IMR-90 (cell line): ENCODE measurements at regions not wholly inside any gene's neighbourhood (a gene's known extent, or its start where the extent isn't known, plus 50 kb on each side); places are given as distances from the start of the nearest gene placed in this dataset.

Experiments used
- ATAC-seq: fragments of 200-7000 bp; cut with Tn5 transposase; 2 replicates; pipeline ENCODE4 v1.9.1; 2020; ENCODE audit warnings: low read depth, mild to moderate bottlenecking, moderate library complexity
- BruUV-seq: library from RNA; stranded (reverse); fragments of 400-500 nt; replicated peaks from 2 replicates; lab custom pipeline; 2021; lab: Mats Ljungman, UMichigan
- CTCF ChIA-PET: fragments of 300-600 bp; formaldehyde crosslinking; extraction: SDS; loops from one replicate; lab custom pipeline; 2021; ENCODE audit warnings: antibody characterized with exemption; lab: Yijun Ruan, JAX
- POLR2A ChIA-PET: fragments of 300-600 bp; sonication (Branson Sonifier 250); formaldehyde crosslinking; loops from one replicate; lab custom pipeline; 2022; ENCODE audit warnings: antibody characterized with exemption; ENCODE audit not compliant: unreplicated experiment; lab: Charles Lee
- DNase-seq: peaks from one replicate; pipeline ENCODE4 v3.0.0; 2013
- H2AFZ ChIP-seq: replicated peaks from 2 replicates; pipeline ENCODE3; 2013; ENCODE audit warnings: low read length, mild to moderate bottlenecking; ENCODE audit not compliant: poor library complexity
- H2AK5ac ChIP-seq: 2 replicates; pipeline ENCODE4 v1.6.1; 2013; ENCODE audit warnings: low read depth, low read length, inconsistent platforms
- H2AK9ac ChIP-seq: replicated peaks from 2 replicates; pipeline ENCODE3; 2013; ENCODE audit warnings: mild to moderate bottlenecking, low read depth, low read length, moderate library complexity; ENCODE audit not compliant: poor library complexity
- H2BK120ac ChIP-seq: 2 replicates; pipeline ENCODE4 v1.6.1; 2013; ENCODE audit warnings: low read depth, low read length, inconsistent platforms
- H2BK15ac ChIP-seq: 3 replicates; pipeline ENCODE4 v1.6.1; 2013; ENCODE audit warnings: low read depth, low read length, inconsistent platforms
- H2BK20ac ChIP-seq: 2 replicates; pipeline ENCODE4 v1.6.1; 2013; ENCODE audit warnings: low read depth, mild to moderate bottlenecking, inconsistent platforms, low read length, moderate library complexity
- H2BK5ac ChIP-seq: 2 replicates; pipeline ENCODE4 v1.6.1; 2013; ENCODE audit warnings: mild to moderate bottlenecking, low read depth, low read length, inconsistent platforms; ENCODE audit not compliant: poor library complexity, severe bottlenecking
- H3K14ac ChIP-seq: replicated peaks from 2 replicates; pipeline ENCODE4 v1.6.1; 2013; ENCODE audit warnings: low read depth, low read length, inconsistent platforms
- H3K18ac ChIP-seq: 2 replicates; pipeline ENCODE4 v1.6.1; 2013; ENCODE audit warnings: low read depth, low read length, control low read depth
- H3K23ac ChIP-seq: 2 replicates; pipeline ENCODE4 v1.6.1; 2013; ENCODE audit warnings: low read depth, low read length, inconsistent platforms
- H3K27ac ChIP-seq: 2 replicates; pipeline ENCODE4 v1.5.1; 2013; ENCODE audit warnings: mild to moderate bottlenecking, control low read depth, low read length; ENCODE audit not compliant: insufficient read depth
- H3K27me3 ChIP-seq: 2 replicates; pipeline ENCODE4 v1.6.1; 2013; ENCODE audit warnings: low read length; ENCODE audit not compliant: control insufficient read depth, insufficient read depth
- H3K36me3 ChIP-seq: 2 replicates; pipeline ENCODE4 v1.6.1; 2013; ENCODE audit warnings: low read length, mixed read lengths; ENCODE audit not compliant: control insufficient read depth, insufficient read depth
- H3K4ac ChIP-seq: 2 replicates; pipeline ENCODE4 v1.6.1; 2013; ENCODE audit warnings: low read depth, low read length, inconsistent platforms
- H3K4me1 ChIP-seq: 2 replicates; pipeline ENCODE4 v1.6.1; 2013; ENCODE audit warnings: low read length, mixed read lengths; ENCODE audit not compliant: control insufficient read depth, insufficient read depth
- H3K4me2 ChIP-seq: 2 replicates; pipeline ENCODE4 v1.6.1; 2013; ENCODE audit warnings: low read depth, mild to moderate bottlenecking, control low read depth, low read length, moderate library complexity
- H3K4me3 ChIP-seq: 2 replicates; pipeline ENCODE4 v1.5.1; 2013; ENCODE audit warnings: low read depth, mild to moderate bottlenecking, control low read depth, low read length, moderate library complexity; ENCODE audit not compliant: insufficient read depth
- H3K56ac ChIP-seq: 2 replicates; pipeline ENCODE4 v1.6.1; 2013; ENCODE audit warnings: low read length, inconsistent platforms; ENCODE audit not compliant: insufficient read depth; ENCODE audit errors: extremely low read depth
- H3K79me1 ChIP-seq, 2 experiments: 2 replicates each; pipeline ENCODE4 v1.6.1; 2013; ENCODE audit warnings: low read length in 2 of 2, inconsistent platforms in 1 of 2, low read depth in 1 of 2
- H3K9ac ChIP-seq: 2 replicates; pipeline ENCODE4 v1.6.1; 2013; ENCODE audit warnings: low read depth, low read length, control low read depth
- H3K9me1 ChIP-seq: 2 replicates; pipeline ENCODE4 v1.6.1; 2013; ENCODE audit warnings: low read length, inconsistent platforms; ENCODE audit not compliant: insufficient read depth
- H3K9me3 ChIP-seq: 2 replicates; pipeline ENCODE4 v1.6.1; 2013; ENCODE audit warnings: low read length; ENCODE audit not compliant: control insufficient read depth, insufficient read depth
- H4K20me1 ChIP-seq: 2 replicates; pipeline ENCODE4 v1.6.1; 2013; ENCODE audit warnings: low read length, inconsistent platforms; ENCODE audit not compliant: insufficient read depth
- H4K5ac ChIP-seq: 2 replicates; pipeline ENCODE4 v1.6.1; 2013; ENCODE audit warnings: mild to moderate bottlenecking, low read depth, low read length, control low read depth
- H4K8ac ChIP-seq, 2 experiments: 2 replicates each; pipeline ENCODE4 v1.6.1; 2013; ENCODE audit warnings: low read depth in 2 of 2, low read length in 2 of 2, control low read depth in 1 of 2, inconsistent platforms in 1 of 2
- H4K91ac ChIP-seq: 2 replicates; pipeline ENCODE4 v1.6.1; 2013; ENCODE audit warnings: low read depth, low read length, inconsistent platforms; ENCODE audit not compliant: insufficient read depth
- CHD1 ChIP-seq: IDR thresholded peaks from 2 replicates; pipeline ENCODE4 v1.6.1; 2012; ENCODE audit warnings: low read depth, low read length, improper control_type of control experiment
- FOS ChIP-seq: fragments of 150-350 bp; IDR thresholded peaks from 2 replicates; pipeline ENCODE4 v1.6.1; 2016; ENCODE audit warnings: low read depth, low read length
- MAZ ChIP-seq: IDR thresholded peaks from 2 replicates; pipeline ENCODE4 v1.6.1; 2012; ENCODE audit warnings: low read depth, mild to moderate bottlenecking, low read length, improper control_type of control experiment, moderate library complexity, borderline replicate concordance
- MXI1 ChIP-seq: IDR thresholded peaks from 2 replicates; pipeline ENCODE4 v1.6.1; 2012; ENCODE audit warnings: low read depth, mild to moderate bottlenecking, low read length, moderate library complexity, borderline replicate concordance
- RAD21 ChIP-seq: IDR thresholded peaks from 2 replicates; pipeline ENCODE4 v1.6.1; 2012; ENCODE audit warnings: low read length, improper control_type of control experiment
- RCOR1 ChIP-seq: IDR thresholded peaks from 2 replicates; pipeline ENCODE4 v1.6.1; 2012; ENCODE audit warnings: mild to moderate bottlenecking, low read length, improper control_type of control experiment; ENCODE audit not compliant: insufficient replicate concordance
- SMC3 ChIP-seq: fragments of 150-350 bp; IDR thresholded peaks from 2 replicates; pipeline ENCODE4 v1.6.1; 2016; ENCODE audit warnings: low read depth, mild to moderate bottlenecking, antibody characterized with exemption, low read length, moderate library complexity
- WGBS, 2 experiments: methylation state at CpG; one replicate each; pipeline versions ENCODE4 v1.1.5 to v1.1.7; 2013; ENCODE audit warnings: missing lambda C conversion rate in 2 of 2; ENCODE audit not compliant: insufficient read length in 1 of 2; ENCODE audit errors: extremely low coverage in 2 of 2; 5-methylcytosine and 5-hydroxymethylcytosine counted together
- dilution Hi-C: fragments of 300-500 bp; cut with HindIII; formaldehyde crosslinking; loops from one replicate; pipeline ENCODE4 v1.14.3; 2018; ENCODE audit warnings: low sequenced_read_pairs; ENCODE audit not compliant: unreplicated experiment
- in situ Hi-C: fragments of 300-500 bp; cut with MboI; formaldehyde crosslinking; loops from 3 replicates; pipeline ENCODE4 v1.14.3; 2019; ENCODE audit warnings: low sequenced_read_pairs, inconsistent platforms, mixed read lengths
- intact Hi-C: fragments of 100-400 bp; cut with micrococcal nuclease; formaldehyde crosslinking; loops from 2 replicates; pipeline ENCODE4 v1.10.0; 2022

GRCh38 chr1:221085701-221086375, 206.6 kb downstream of the HLX start:
- TF ChIP-seq RCOR1, result no peak
- TF ChIP-seq CHD1, result no peak
- TF ChIP-seq MAZ, result no peak
- no peak for TF ChIP-seq MXI1
- TF ChIP-seq RAD21, result no peak
- no peak for TF ChIP-seq FOS
- no peak for TF ChIP-seq SMC3
- H3K36me3 ChIP-seq, result no peaks in the 10 kb centered on the region
- no peak overlapping the region for H2AK9ac ChIP-seq
- no peak overlapping the region for H3K9ac ChIP-seq
- ChIA-PET CTCF (no interaction called here), POLR2A (no interaction called here)
- H4K20me1 ChIP-seq, result no peaks in the 10 kb centered on the region
- dilution Hi-C loops (no loop called here), in situ Hi-C loops (no loop called here), intact Hi-C loops (loop anchor here (5.0 kb wide), 1 partner anchor 269 kb away; no protein-coding TSS in a partner anchor)
- H3K14ac ChIP-seq, result peak overlapping the region; percentile 37; the same call in 1 of the 2 replicates
- H3K56ac ChIP-seq, result no peak overlapping the region
- BruUV-seq, result no TSS peak
- H3K79me1 ChIP-seq, result no peaks in the 10 kb centered on the region
- H2BK15ac ChIP-seq, result 0 out of 3 replicates have a peak overlapping the region, but pooled peaks have one; percentile 27
- no CpG with 5 or more reads among the region's 2 CpGs for WGBS, 2 experiments
- H3K9me3 ChIP-seq, result no peaks in the 10 kb centered on the region
- H4K8ac ChIP-seq, result peak overlapping the region; percentile 34 to 37; a peak in 2 of 4 replicates
- H3K9me1 ChIP-seq, result peaks cover 2% of the 10 kb centered on the region; the same call in 1 of the 2 replicates
- H4K91ac ChIP-seq, result peak overlapping the region; percentile 29; the same call in 1 of the 2 replicates
- no peak for ATAC-seq
- no peak overlapping the region for H3K4me3 ChIP-seq
- no peak overlapping the region for H2BK5ac ChIP-seq
- no peak overlapping the region for H4K5ac ChIP-seq
- H2AK5ac ChIP-seq, result no peak overlapping the region
- peak overlapping the region; percentile 39; the same call in 1 of the 2 replicates for H3K4me2 ChIP-seq
- peak overlapping the region; percentile 20; the same call in 1 of the 2 replicates for H2BK20ac ChIP-seq
- no peak overlapping the region for H2AFZ ChIP-seq
- DNase-seq, result no peak
- peak overlapping the region; percentile 15 for H3K4ac ChIP-seq
- peaks cover 6% of the 10 kb centered on the region for H3K4me1 ChIP-seq
- H3K18ac ChIP-seq, result peak overlapping the region; percentile 51; the same call in 1 of the 2 replicates
- no peak overlapping the region for H3K23ac ChIP-seq
- H2BK120ac ChIP-seq, result peak overlapping the region; percentile 38; the same call in 1 of the 2 replicates
- no peaks in the 10 kb centered on the region for H3K27me3 ChIP-seq
- H3K27ac ChIP-seq, result no peak overlapping the region
